K562 (cell line): ENCODE measurements at regions not wholly inside any gene's neighbourhood (a gene's known extent, or its start where the extent isn't known, plus 50 kb on each side); places are given as distances from the start of the nearest gene placed in this dataset.

Experiments used
- CHD4 ChIP-seq: fragments of 200-600 bp; sonication (generic); IDR thresholded peaks from 3 replicates; pipeline ENCODE4 v1.6.1; 2012; ENCODE audit warnings: low read depth, mild to moderate bottlenecking, mixed read lengths, low read length, inconsistent platforms; ENCODE audit not compliant: insufficient read depth, insufficient replicate concordance, poor library complexity, severe bottlenecking
- ELF1 ChIP-seq: fragments of 200-800 bp; sonication (Bioruptor generic); IDR thresholded peaks from 2 replicates; pipeline ENCODE4 v1.6.1; 2016; ENCODE audit warnings: missing genetic modification characterization, missing compliant biosample characterization
- HDAC2 ChIP-seq: fragments of 450-650 bp; IDR thresholded peaks from 2 replicates; pipeline ENCODE4 v1.6.1; 2016; ENCODE audit warnings: mild to moderate bottlenecking
- LEF1 ChIP-seq: fragments of 450-650 bp; IDR thresholded peaks from 2 replicates; pipeline ENCODE4 v1.6.1; 2016; ENCODE audit warnings: mild to moderate bottlenecking
- POLR2A ChIP-seq: fragments of 450-650 bp; conservative IDR thresholded peaks from 2 replicates; pipeline ENCODE4 v1.6.1; 2016
- ZBTB33 ChIP-seq: sonication (generic); formaldehyde crosslinking; IDR thresholded peaks from 2 replicates; pipeline ENCODE4 v1.8.1; 2023; ENCODE audit warnings: mild to moderate bottlenecking, missing genetic modification reagents

DNA sequence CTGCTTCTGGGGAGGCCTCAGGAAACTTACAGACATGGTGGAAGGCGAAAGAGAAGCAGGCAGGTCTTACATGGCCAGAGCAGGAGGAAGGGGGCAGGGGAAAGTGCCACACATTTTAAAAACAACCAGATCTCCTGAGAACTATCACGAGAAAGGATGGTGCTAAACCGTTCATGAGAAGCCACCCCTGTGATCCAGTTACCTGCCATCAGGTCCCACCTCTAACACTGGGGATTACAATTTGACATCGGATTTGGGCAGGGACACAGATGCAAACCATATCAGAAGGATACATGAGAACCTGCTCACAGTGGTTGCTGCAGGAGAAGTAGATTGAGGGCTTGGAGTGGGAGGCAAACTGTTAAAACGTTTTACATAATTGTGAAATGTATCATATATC lies 152.2 kb downstream of the ADAMTS15 start:
- TF ChIP-seq CHD4 (no peak), HDAC2 (no peak), ELF1 (tag) (no peak), ZBTB33 (CRISPR knock-in tag) (no peak), POLR2A (no peak), LEF1 (no peak)
